Nucleus accumbens (tissue), 56 donors: ENCODE measurements at regions not wholly inside any gene's neighbourhood (a gene's known extent, or its start where the extent isn't known, plus 50 kb on each side); places are given as distances from the start of the nearest gene placed in this dataset.
"Not testable (repeated sequence)": the region's sequence is repeated elsewhere in the genome, so short reads cannot be mapped to it uniquely, and the experiment has no call there.

Experiments used
- DNase-seq, 56 donors: peaks; one replicate each; lab custom pipeline; 2025; lab: John Stamatoyannopoulos, UW

GRCh38 chr6:139753198-139753861 lies 378.9 kb upstream of the CITED2 start:
- DNase-seq = no peak

- DNase-seq = no peak
These were observed 377.6 kb upstream of the CITED2 start for GRCh38 chr6:139752086-139752485.

GRCh38 chr6:139751179-139751578 lies 376.7 kb upstream of the CITED2 start:
- DNase-seq = no peak

- no peak for DNase-seq
These were observed 374.1 kb upstream of the CITED2 start for GRCh38 chr6:139748353-139749146.

GRCh38 chr6:139747154-139747553 lies 372.7 kb upstream of the CITED2 start:
- DNase-seq = no peak

GRCh38 chr6:139744891-139745290 lies 370.4 kb upstream of the CITED2 start:
- DNase-seq = no peak

- DNase-seq = no peak
These were observed 369.4 kb upstream of the CITED2 start for GRCh38 chr6:139743664-139744437.

- no peak for DNase-seq
These were observed 368.2 kb upstream of the CITED2 start for GRCh38 chr6:139742671-139743070.

GRCh38 chr6:139738801-139739455 lies 364.5 kb upstream of the CITED2 start:
- DNase-seq = no peak

- no peak for DNase-seq
These were observed 362.0 kb upstream of the CITED2 start for GRCh38 chr6:139736325-139736906.

- no peak for DNase-seq
These were observed 358.0 kb upstream of the CITED2 start for GRCh38 chr6:139732451-139732850.

GRCh38 chr6:139730340-139730974 lies 356.0 kb upstream of the CITED2 start:
- DNase-seq = no peak

GRCh38 chr6:139728876-139729427 lies 354.5 kb upstream of the CITED2 start:
- no peak for DNase-seq

GRCh38 chr6:139726272-139726671 lies 351.8 kb upstream of the CITED2 start:
- not testable (repeated sequence) for DNase-seq

- no peak for DNase-seq
These were observed 348.1 kb upstream of the CITED2 start for GRCh38 chr6:139722530-139722929.

- DNase-seq = no peak
These were observed 347.5 kb upstream of the CITED2 start for GRCh38 chr6:139721954-139722353.

GRCh38 chr6:139713900-139714506 lies 339.6 kb upstream of the CITED2 start:
- DNase-seq = no peak

- no peak for DNase-seq
These were observed 339.0 kb upstream of the CITED2 start for GRCh38 chr6:139713424-139713823.

GRCh38 chr6:139712830-139713229 lies 338.4 kb upstream of the CITED2 start:
- no peak for DNase-seq
